Erythroblast (primary cell): ENCODE measurements at regions not wholly inside any gene's neighbourhood (a gene's known extent, or its start where the extent isn't known, plus 50 kb on each side); places are given as distances from the start of the nearest gene placed in this dataset.

ENCODE experiments used
- GATA1 ChIP-seq: IDR thresholded peaks from 2 replicates; pipeline ENCODE4 v1.6.1; 2011; ENCODE audit warnings: low read depth, mild to moderate bottlenecking, control low read depth, low read length, moderate library complexity
- POLR2A ChIP-seq: IDR thresholded peaks from 2 replicates; pipeline ENCODE4 v1.6.1; 2011; ENCODE audit warnings: mild to moderate bottlenecking, low read length

DNA sequence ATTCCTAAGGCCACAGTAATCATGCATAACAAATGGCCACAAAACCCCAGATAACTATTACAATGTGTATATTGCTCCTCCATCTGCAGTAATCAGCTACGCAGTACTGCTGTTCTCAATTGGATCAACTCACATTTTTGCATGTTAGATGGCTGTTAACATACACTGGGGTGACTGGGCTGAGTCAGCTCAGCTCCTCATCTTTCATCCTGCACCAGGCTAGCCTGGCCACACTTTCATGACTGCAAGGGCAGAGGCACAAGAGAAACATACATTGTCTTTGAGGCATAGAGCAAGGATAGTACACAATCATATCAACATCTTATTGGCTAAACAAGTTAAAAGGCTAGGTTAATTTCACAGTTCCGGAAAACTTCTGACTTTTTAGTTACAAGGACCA is 306.6 kb downstream of the SLC6A15 start:
- TF ChIP-seq POLR2A (no peak), GATA1 (no peak)
